Stimulated activated naive CD8-positive, alpha-beta T cell treated with anti-CD3 and anti-CD28 coated beads, Interleukin-15, Interleukin-2, amounts not matched to agents 100 ng/mL and 50 ng/mL, for 24 hours (primary cell): ENCODE measurements at regions not wholly inside any gene's neighbourhood (a gene's known extent, or its start where the extent isn't known, plus 50 kb on each side); places are given as distances from the start of the nearest gene placed in this dataset.
"Not testable (repeated sequence)": the region's sequence is repeated elsewhere in the genome, so short reads cannot be mapped to it uniquely, and the experiment has no call there.

Experiments used
- H3K27ac Mint-ChIP-seq: one replicate; pipeline ENCODE4 v1.8.0; 2021; ENCODE audit warnings: mild to moderate bottlenecking, mixed read lengths
- H3K27me3 Mint-ChIP-seq: one replicate; pipeline ENCODE4 v1.8.0; 2021; ENCODE audit warnings: mixed read lengths
- H3K36me3 Mint-ChIP-seq: one replicate; pipeline ENCODE4 v1.8.0; 2021; ENCODE audit warnings: low read depth, mixed read lengths
- H3K4me1 Mint-ChIP-seq: one replicate; pipeline ENCODE4 v1.8.0; 2021; ENCODE audit warnings: low read depth, mixed read lengths
- H3K4me3 Mint-ChIP-seq: one replicate; pipeline ENCODE4 v1.8.0; 2021; ENCODE audit warnings: mild to moderate bottlenecking, mixed read lengths
- H3K9me3 Mint-ChIP-seq: one replicate; pipeline ENCODE4 v1.8.0; 2021; ENCODE audit warnings: mixed read lengths

- H3K9me3 Mint-ChIP-seq, H3K4me1 Mint-ChIP-seq, H3K36me3 Mint-ChIP-seq, H3K27ac Mint-ChIP-seq, H3K27me3 Mint-ChIP-seq, H3K4me3 Mint-ChIP-seq: not testable (repeated sequence)
Observed at GRCh38 chr16:29297144-29297808, 109.2 kb downstream of the NPIPB11 start.

- H3K36me3 Mint-ChIP-seq, H3K9me3 Mint-ChIP-seq, H3K4me3 Mint-ChIP-seq, H3K4me1 Mint-ChIP-seq, H3K27me3 Mint-ChIP-seq, H3K27ac Mint-ChIP-seq: not testable (repeated sequence)
Observed at GRCh38 chr16:29296176-29296575, 110.3 kb downstream of the NPIPB11 start.

DNA sequence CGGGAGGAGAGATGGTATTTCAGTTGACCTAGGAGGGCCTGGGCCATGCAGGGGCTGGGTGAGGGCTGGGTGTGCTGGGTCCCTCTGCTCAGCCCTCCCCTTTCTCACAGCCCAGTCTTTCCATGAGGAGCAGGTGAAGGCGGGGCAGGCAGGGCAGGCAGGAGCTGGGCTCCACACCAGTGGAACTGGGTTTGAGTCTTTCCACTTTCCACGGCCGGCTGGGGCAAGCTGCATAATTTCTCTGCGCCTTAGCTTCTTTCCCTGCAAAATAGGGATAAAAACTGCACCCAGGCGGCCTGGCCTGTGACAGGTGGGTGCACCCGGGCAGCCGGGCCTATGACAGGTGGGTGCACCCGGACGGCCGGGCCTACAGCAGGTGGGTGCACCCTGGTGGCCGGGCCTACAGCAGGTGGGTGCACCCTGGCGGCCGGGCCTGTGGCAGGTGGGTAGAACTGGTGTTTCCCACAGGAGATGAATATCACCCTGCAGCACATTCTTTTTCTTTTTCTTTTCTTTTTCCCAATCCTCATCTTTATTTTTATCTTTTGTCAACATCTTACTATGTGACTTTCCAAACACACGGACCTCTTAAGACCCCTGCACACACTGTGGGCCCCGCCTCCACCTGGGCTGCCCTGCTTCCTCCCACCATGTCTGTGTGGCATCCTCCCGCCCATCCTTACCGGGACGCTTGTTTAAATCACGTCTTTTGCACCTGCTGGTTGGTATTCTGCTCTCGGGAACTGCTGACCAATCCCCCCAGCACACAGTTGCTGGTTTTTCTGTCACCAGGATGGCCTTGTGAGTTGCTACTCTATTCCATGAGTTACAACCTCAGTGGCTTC is 111.3 kb downstream of the NPIPB11 start:
- H3K27me3 Mint-ChIP-seq, result not testable (repeated sequence)

DNA sequence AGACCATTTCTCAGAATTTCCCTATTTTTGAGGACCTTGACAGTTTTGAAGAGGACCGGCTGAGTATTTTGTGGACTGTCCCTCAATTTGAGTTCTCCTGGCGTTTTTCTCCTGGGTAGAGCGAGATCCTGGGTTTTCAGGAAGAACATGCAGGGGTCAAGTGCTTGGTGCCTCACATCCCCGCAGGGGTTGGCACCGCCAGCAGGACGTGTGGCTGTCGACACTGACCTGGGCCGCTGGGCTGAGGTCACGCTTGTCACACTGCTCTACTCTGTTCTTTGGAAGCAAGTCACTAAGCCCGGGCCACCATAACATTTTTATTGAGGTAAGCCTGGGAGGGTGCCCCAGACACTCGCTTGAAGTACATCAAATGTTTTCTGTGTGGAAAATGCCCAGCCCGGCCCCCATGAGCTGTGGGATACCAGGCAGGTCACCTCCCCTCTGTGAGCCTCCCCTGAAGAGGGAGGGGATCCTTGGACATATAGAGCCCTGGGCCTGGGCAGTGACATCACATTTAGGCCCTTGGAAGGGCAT is 112.0 kb downstream of the NPIPB11 start:
- H3K9me3 Mint-ChIP-seq, H3K27ac Mint-ChIP-seq, H3K4me3 Mint-ChIP-seq, H3K4me1 Mint-ChIP-seq, H3K36me3 Mint-ChIP-seq, H3K27me3 Mint-ChIP-seq: not testable (repeated sequence)

More for the DNA sequence above, 111.3 kb downstream of the NPIPB11 start:
- H3K4me1 Mint-ChIP-seq, H3K27ac Mint-ChIP-seq, H3K9me3 Mint-ChIP-seq, H3K36me3 Mint-ChIP-seq, H3K4me3 Mint-ChIP-seq: not testable (repeated sequence)

- H3K36me3 Mint-ChIP-seq, H3K27me3 Mint-ChIP-seq, H3K4me3 Mint-ChIP-seq, H3K4me1 Mint-ChIP-seq, H3K27ac Mint-ChIP-seq, H3K9me3 Mint-ChIP-seq: not testable (repeated sequence)
Observed at GRCh38 chr16:29293545-29293944, 113.0 kb downstream of the NPIPB11 start.

GRCh38 chr16:29292952-29293471 is 113.5 kb downstream of the NPIPB11 start:
- H3K27me3 Mint-ChIP-seq, H3K27ac Mint-ChIP-seq: not testable (repeated sequence)

DNA sequence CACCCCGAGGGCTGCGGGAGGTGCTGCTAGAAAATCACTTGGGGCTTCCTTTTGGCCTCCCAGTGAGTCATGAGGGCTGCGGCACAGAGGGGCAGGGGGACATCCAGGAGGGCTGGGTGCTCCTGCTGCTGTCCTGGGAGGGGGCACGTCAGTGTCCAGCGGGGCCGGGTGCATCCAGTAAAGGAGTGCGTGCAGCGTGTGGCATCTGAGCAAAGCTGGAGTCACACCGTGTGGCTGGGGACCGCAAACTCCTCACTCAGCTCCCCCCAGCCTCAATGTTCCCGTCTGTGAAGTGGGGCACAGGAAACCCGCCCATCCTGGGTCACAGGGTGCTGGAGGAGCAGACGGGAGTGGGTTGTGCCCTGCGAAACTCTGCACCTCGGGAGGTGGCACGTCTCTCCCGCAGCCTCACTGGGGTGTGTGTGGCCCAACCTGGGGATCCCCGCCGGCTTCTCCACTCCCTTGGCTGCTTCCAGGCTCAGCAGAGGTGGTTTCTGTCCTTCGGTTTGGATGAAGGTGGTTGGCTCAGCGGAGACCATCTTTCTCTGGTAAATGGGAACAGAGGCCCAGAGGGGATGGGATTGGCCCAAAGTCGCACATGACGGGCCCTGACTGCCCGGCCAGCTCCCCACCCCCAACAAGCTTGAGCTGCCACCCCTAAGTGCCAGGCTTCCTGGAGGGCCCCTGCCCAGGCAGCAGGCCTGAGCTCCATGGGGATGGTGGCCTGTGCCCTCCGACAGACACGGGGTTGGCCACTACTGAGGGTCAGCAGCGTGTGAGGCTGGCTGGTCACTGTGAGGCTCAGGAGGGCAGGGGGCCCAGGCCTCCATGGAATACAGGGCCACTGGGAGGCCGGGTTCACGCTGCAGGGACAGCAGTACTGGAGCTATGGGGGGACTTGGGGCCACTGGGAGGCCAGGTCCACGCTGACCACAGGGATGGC is 114.9 kb downstream of the NPIPB11 start:
- not testable (repeated sequence) for H3K36me3 Mint-ChIP-seq, H3K27me3 Mint-ChIP-seq, H3K9me3 Mint-ChIP-seq, H3K4me1 Mint-ChIP-seq, H3K4me3 Mint-ChIP-seq, H3K27ac Mint-ChIP-seq

More at GRCh38 chr16:29292952-29293471, 113.5 kb downstream of the NPIPB11 start:
- not testable (repeated sequence) for H3K4me1 Mint-ChIP-seq, H3K9me3 Mint-ChIP-seq, H3K4me3 Mint-ChIP-seq, H3K36me3 Mint-ChIP-seq

- H3K4me1 Mint-ChIP-seq, result peaks cover 6% of the 10 kb centered on the region
- no peak overlapping the region for H3K27ac Mint-ChIP-seq
- H3K4me3 Mint-ChIP-seq, result no peak overlapping the region
- H3K9me3 Mint-ChIP-seq, result no peaks in the 10 kb centered on the region
- no peaks in the 10 kb centered on the region for H3K36me3 Mint-ChIP-seq
- H3K27me3 Mint-ChIP-seq, result no peaks in the 10 kb centered on the region
Observed at GRCh38 chr16:29290631-29291247, 115.8 kb downstream of the NPIPB11 start.

GRCh38 chr16:29289516-29290239 is 116.8 kb downstream of the NPIPB11 start:
- H3K4me3 Mint-ChIP-seq, H3K27ac Mint-ChIP-seq, H3K9me3 Mint-ChIP-seq, H3K36me3 Mint-ChIP-seq, H3K27me3 Mint-ChIP-seq: not testable (repeated sequence)
- peaks cover 10% of the 10 kb centered on the region for H3K4me1 Mint-ChIP-seq

DNA sequence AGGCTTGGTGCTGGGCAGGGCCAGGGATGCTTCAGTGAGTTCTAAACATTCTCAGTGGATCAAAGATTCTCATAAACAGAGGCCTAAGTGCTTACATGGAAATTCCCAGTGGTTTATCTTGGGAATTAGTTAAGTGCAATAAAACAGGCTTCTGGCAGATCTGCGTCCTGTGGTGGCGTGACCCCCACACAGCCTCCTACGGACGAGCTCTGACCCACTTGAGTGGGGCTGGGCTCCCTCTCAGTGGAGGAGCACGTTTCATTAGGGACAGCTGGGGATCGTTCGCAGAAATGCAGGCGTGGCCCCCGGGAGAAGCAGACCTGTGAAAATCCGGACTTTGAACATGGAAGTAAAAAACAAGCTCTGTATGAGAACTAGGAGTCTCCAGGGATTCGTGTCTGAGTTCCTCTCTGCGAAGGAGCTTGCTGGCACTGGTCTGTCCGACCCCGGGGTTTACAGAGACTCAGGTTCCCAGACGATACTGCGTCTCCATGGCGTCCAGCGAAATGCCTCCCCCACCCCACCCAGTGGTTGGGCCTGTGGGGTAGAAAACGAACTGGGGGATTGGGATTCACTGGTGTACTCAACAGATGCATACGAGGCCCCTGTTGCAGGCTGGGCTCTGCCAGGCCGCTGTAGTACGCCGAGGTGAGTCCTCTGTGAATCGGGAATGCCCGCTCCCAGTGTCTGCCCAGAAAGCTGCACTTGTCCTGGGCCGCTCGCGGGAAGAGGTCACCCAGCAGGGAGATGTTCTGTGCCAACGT is 117.6 kb downstream of the NPIPB11 start:
- not testable (repeated sequence) for H3K36me3 Mint-ChIP-seq, H3K9me3 Mint-ChIP-seq, H3K27ac Mint-ChIP-seq, H3K27me3 Mint-ChIP-seq, H3K4me3 Mint-ChIP-seq
- peaks cover 14% of the 10 kb centered on the region for H3K4me1 Mint-ChIP-seq

DNA sequence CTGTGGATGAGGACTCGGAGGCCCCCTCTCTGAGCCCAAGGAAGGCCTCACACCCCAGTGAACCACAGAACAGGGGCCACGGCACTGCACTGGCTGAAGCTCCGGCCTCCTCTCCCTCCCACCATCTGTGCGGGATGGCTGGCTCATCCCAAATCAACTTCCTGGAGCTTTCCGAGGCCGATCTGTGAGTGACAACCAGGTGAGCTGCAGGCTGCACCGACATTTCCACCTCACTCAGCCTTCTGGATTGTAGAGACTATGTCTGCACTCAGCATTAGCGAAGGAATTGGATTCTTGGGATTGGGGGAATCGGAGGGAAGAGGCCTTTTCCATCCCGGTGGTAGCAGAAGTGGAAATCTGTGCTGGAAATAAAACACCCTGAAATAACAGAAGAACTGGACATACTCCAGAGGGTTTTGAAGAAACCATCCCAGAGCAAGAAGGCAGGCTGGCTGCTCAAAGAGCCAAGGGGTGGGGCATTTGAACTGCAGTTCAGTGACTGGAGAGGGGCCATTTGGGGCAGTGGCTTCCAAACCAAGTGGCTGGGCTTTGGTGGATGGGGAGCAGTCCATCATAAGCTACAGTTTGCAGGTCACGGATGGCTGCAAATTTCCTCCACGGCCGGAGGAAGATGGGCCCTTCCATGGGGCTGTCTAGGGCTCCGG is 118.5 kb downstream of the NPIPB11 start:
- H3K9me3 Mint-ChIP-seq, H3K36me3 Mint-ChIP-seq, H3K4me3 Mint-ChIP-seq, H3K27ac Mint-ChIP-seq, H3K27me3 Mint-ChIP-seq: not testable (repeated sequence)
- H3K4me1 Mint-ChIP-seq, result peaks cover 14% of the 10 kb centered on the region

GRCh38 chr16:29287246-29287645 is 119.3 kb downstream of the NPIPB11 start:
- not testable (repeated sequence) for H3K27me3 Mint-ChIP-seq, H3K9me3 Mint-ChIP-seq, H3K27ac Mint-ChIP-seq, H3K36me3 Mint-ChIP-seq, H3K4me3 Mint-ChIP-seq
- H3K4me1 Mint-ChIP-seq, result peaks cover 14% of the 10 kb centered on the region

DNA sequence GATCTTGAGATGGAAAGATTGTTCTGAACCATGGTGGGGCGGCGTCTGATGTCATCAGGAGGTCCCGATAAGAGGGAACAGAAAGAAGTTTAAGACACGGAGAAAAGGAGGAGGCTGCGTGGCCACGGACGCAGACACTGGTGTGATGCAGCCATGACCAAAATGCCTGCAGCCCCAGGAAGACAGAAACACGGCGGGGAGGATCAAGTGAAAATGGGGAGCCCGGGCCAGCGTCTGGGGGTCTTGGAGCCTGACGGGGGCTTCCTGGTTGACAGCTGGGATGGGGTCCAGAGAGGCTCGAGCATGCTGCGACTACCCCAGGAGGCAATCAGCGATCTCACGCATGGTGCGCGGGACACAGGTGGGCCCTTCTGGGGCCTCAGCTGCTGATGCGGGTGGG is 119.7 kb downstream of the NPIPB11 start:
- H3K4me1 Mint-ChIP-seq, result peaks cover 14% of the 10 kb centered on the region
- not testable (repeated sequence) for H3K9me3 Mint-ChIP-seq, H3K27me3 Mint-ChIP-seq, H3K36me3 Mint-ChIP-seq, H3K4me3 Mint-ChIP-seq, H3K27ac Mint-ChIP-seq
